ENCODE measurements at regions not wholly inside any gene's neighbourhood (a gene's known extent, or its start where the extent isn't known, plus 50 kb on each side); places are given as distances from the start of the nearest gene placed in this dataset.

GRCh38 chr10:25102147-25102822 lies 72.5 kb upstream of the GPR158 start:
- H3K4me3 ChIP-seq = no peak overlapping the region
- ChIA-PET CTCF (interaction anchor here (1.1 to 4.6 kb wide), 4 partner anchors 11 to 629 kb away, joined by 4 to 28 read pairs (median 6); no protein-coding TSS in a partner anchor), POLR2A (no interaction called here)
- no peak overlapping the region for H3K4me2 ChIP-seq
- WGBS (ENCODE audit: missing lambda C conversion rate) = 37% methylated on average over 9 of the region's 9 CpGs
- TF ChIP-seq ELK1 (IDR thresholded peaks at IDR 0.05; ENCODE audit: low read depth, low read length) (no peak), TFCP2L1 (CRISPR knock-in tag; IDR thresholded peaks at IDR 0.05) (no peak), CTCF (IDR thresholded peaks at IDR 0.05) (no peak), HOXA7 (CRISPR knock-in tag; IDR thresholded peaks at IDR 0.05) (no peak), EHF (CRISPR knock-in tag; IDR thresholded peaks at IDR 0.05) (no peak), FOSB (CRISPR knock-in tag; IDR thresholded peaks at IDR 0.05) (no peak), CHD4 (IDR thresholded peaks at IDR 0.05; ENCODE audit: borderline replicate concordance) (no peak), EHMT2 (IDR thresholded peaks at IDR 0.05; ENCODE audit: low read depth) (no peak), CBX2 (IDR thresholded peaks at IDR 0.05; ENCODE audit: borderline replicate concordance, low read depth) (no peak)
- DNase-seq (ENCODE audit: low read depth in 1 of 2, low spot score in 1 of 2) = no peak
- no peak overlapping the region for H3K27ac ChIP-seq
- FAIRE-seq = no peak
- H3K9me3 ChIP-seq = 0 out of 3 replicates have a peak, but pooled peaks cover 3% of the 10 kb centered on the region
- H3K4me1 ChIP-seq = no peaks in the 10 kb centered on the region
- no peak for ATAC-seq

GRCh38 chr10:25103703-25104102 lies 71.1 kb upstream of the GPR158 start:
- CTCF ChIA-PET = no interaction called here
- H3K27ac ChIP-seq = no peak overlapping the region
- no peaks in the 10 kb centered on the region for H3K4me1 ChIP-seq
- ATAC-seq (no peak), DNase-seq (ENCODE audit: low read depth in 1 of 2, low spot score in 1 of 2) (no peak), FAIRE-seq (no peak)
- POLR2A ChIA-PET = no interaction called here
- 53% methylated on average over 6 of the region's 6 CpGs for WGBS (ENCODE audit: missing lambda C conversion rate)
- no peak overlapping the region for H3K4me2 ChIP-seq
- TF ChIP-seq JUN (IDR thresholded peaks at IDR 0.05) = no peak
- TF ChIP-seq EHF (CRISPR knock-in tag; IDR thresholded peaks at IDR 0.05) = no peak
- TF ChIP-seq HMGXB4 (CRISPR knock-in tag; IDR thresholded peaks at IDR 0.05; ENCODE audit: borderline replicate concordance) = no peak
- TF ChIP-seq CBX8 (IDR thresholded peaks at IDR 0.05) = no peak
- no peak for TF ChIP-seq RCOR1 (IDR thresholded peaks at IDR 0.05; ENCODE audit: low read depth, low read length)
- no peak for TF ChIP-seq RARB (CRISPR knock-in tag; IDR thresholded peaks at IDR 0.05)
- no peak for TF ChIP-seq REST (IDR thresholded peaks at IDR 0.05)
- TF ChIP-seq ZNF302 (CRISPR knock-in tag; IDR thresholded peaks at IDR 0.05) = no peak
- H3K4me3 ChIP-seq = no peak overlapping the region
- H3K9me3 ChIP-seq = 0 out of 3 replicates have a peak, but pooled peaks cover 3% of the 10 kb centered on the region

All from A549 (cell line).